Esophagus muscularis mucosa (tissue), 4 donors: ENCODE measurements at regions not wholly inside any gene's neighbourhood (a gene's known extent, or its start where the extent isn't known, plus 50 kb on each side); places are given as distances from the start of the nearest gene placed in this dataset.

Experiments used
- DNase-seq: peaks from one replicate; pipeline ENCODE4 v3.0.0-alpha.2; 2017; ENCODE audit errors: extremely low spot score
- H3K27ac ChIP-seq, 4 donors: fragments of 200-600 bp; sonication (generic); replicated peaks in 1 of 4; 1 replicate in 3 of 4; 2 replicates in 1 of 4; pipeline ENCODE4 v1.5.1; 2016 to 2019; ENCODE audit warnings: mild to moderate bottlenecking in 1 of 4
- H3K27me3 ChIP-seq, 4 donors: fragments of 200-600 bp; sonication (generic); one replicate each; pipeline versions ENCODE4 v1.5.1 to v1.6.0; 2016 to 2019
- H3K36me3 ChIP-seq, 4 donors: fragments of 200-600 bp; sonication (generic); one replicate each; pipeline ENCODE4 v1.5.1; 2016 to 2019
- H3K4me1 ChIP-seq, 4 donors: fragments of 200-600 bp; sonication (generic); one replicate each; pipeline ENCODE4 v1.5.1; 2016 to 2019
- H3K4me3 ChIP-seq, 4 donors: fragments of 200-600 bp; sonication (generic); 1 replicate in 2 of 4; 2 replicates in 2 of 4; pipeline ENCODE4 v1.5.1; 2016 to 2019; ENCODE audit warnings: mild to moderate bottlenecking in 4 of 4, moderate library complexity in 1 of 4
- H3K9me3 ChIP-seq, 4 donors: fragments of 200-600 bp; sonication (generic); 1 replicate in 3 of 4; 2 replicates in 1 of 4; pipeline ENCODE4 v1.5.1; 2016 to 2019
- CTCF ChIP-seq, 3 experiments: fragments of 200-600 bp in 2 of 3; fragments of 450-650 bp in 1 of 3; sonication (generic) in 2 of 3; IDR thresholded peaks; one replicate each; pipeline ENCODE4 v1.5.1; 2017 to 2019; ENCODE audit warnings: antibody characterized with exemption in 3 of 3, mild to moderate bottlenecking in 2 of 3, moderate library complexity in 1 of 3
- EP300 ChIP-seq: sonication (generic); formaldehyde crosslinking; IDR thresholded peaks from one replicate; pipeline ENCODE4 v1.6.1; 2017; ENCODE audit warnings: antibody characterized with exemption
- POLR2A ChIP-seq: fragments of 450-650 bp; IDR thresholded peaks from one replicate; pipeline ENCODE4 v1.6.1; 2017; ENCODE audit warnings: antibody characterized with exemption, moderate library complexity, mild to moderate bottlenecking, low read depth
- POLR2AphosphoS5 ChIP-seq, 2 donors: sonication (generic); formaldehyde crosslinking; IDR thresholded peaks; one replicate each; pipeline ENCODE4 v1.6.1; 2017; ENCODE audit warnings: antibody characterized with exemption in 2 of 2
- WGBS: methylation state at CpG from one replicate; pipeline ENCODE4 v1.1.5; 2018; 5-methylcytosine and 5-hydroxymethylcytosine counted together
- intact Hi-C: fragments of 100-400 bp; cut with DNase I; formaldehyde crosslinking; loops from one replicate; pipeline ENCODE4 v1.15.1; 2023

- WGBS: 81% methylated on average over 2 of the region's 2 CpGs
- H3K27me3 ChIP-seq: no peaks in the 10 kb centered on the region
- no peak overlapping the region for H3K27ac ChIP-seq
- H3K9me3 ChIP-seq: peaks cover 0 to 38% (median 19%) of the 10 kb centered on the region in 4 donors
- DNase-seq: no peak
- H3K4me1 ChIP-seq: no peaks in the 10 kb centered on the region
- H3K36me3 ChIP-seq: no peaks in the 10 kb centered on the region
- H3K4me3 ChIP-seq: no peak overlapping the region
- intact Hi-C loops: no loop called here
- no peak for TF ChIP-seq CTCF (IDR thresholded peaks at IDR 0.05)
- TF ChIP-seq EP300: no peak
- no peak for TF ChIP-seq POLR2AphosphoS5 (IDR thresholded peaks at IDR 0.05)
Measured at GRCh38 chr6:105968603-105969333, 117.4 kb upstream of the PRDM1 start.

GRCh38 chr6:105967917-105968602 is 118.1 kb upstream of the PRDM1 start:
- WGBS: 89% methylated on average over 9 of the region's 9 CpGs

GRCh38 chr6:105966481-105966880 is 119.7 kb upstream of the PRDM1 start:
- WGBS: 100% methylated on average over 1 of the region's 1 CpG
- no peak for TF ChIP-seq EP300
- TF ChIP-seq CTCF (IDR thresholded peaks at IDR 0.05): no peak
- no peak for TF ChIP-seq POLR2A
- no peak for TF ChIP-seq POLR2AphosphoS5 (IDR thresholded peaks at IDR 0.05)
- DNase-seq: no peak
- Histone ChIP-seq H3K4me1 (peaks cover 0 to 6% (median 0%) of the 10 kb centered on the region in 4 donors), H3K9me3 (peaks cover 0 to 17% (median 6%) of the 10 kb centered on the region in 4 donors), H3K4me3 (no peak overlapping the region), H3K36me3 (no peaks in the 10 kb centered on the region), H3K27ac (no peak overlapping the region), H3K27me3 (no peaks in the 10 kb centered on the region)
- intact Hi-C loops: no loop called here

More at GRCh38 chr6:105967917-105968602, 118.1 kb upstream of the PRDM1 start:
- peaks cover 0 to 33% (median 15%) of the 10 kb centered on the region in 4 donors for H3K9me3 ChIP-seq
- no peaks in the 10 kb centered on the region for H3K4me1 ChIP-seq
- no peaks in the 10 kb centered on the region for H3K36me3 ChIP-seq
- intact Hi-C loops: no loop called here
- H3K27ac ChIP-seq: no peak overlapping the region
- DNase-seq: no peak
- TF ChIP-seq EP300: no peak
- H3K4me3 ChIP-seq: no peak overlapping the region
- no peaks in the 10 kb centered on the region for H3K27me3 ChIP-seq

- peaks cover 0 to 6% (median 0%) of the 10 kb centered on the region in 4 donors for H3K4me1 ChIP-seq
- no peak for TF ChIP-seq POLR2AphosphoS5 (IDR thresholded peaks at IDR 0.05)
- no peak for TF ChIP-seq CTCF (IDR thresholded peaks at IDR 0.05)
- no peak for TF ChIP-seq EP300
- no peak for TF ChIP-seq POLR2A
- intact Hi-C loops: no loop called here
- H3K9me3 ChIP-seq: peaks cover 0 to 17% (median 4%) of the 10 kb centered on the region in 4 donors
- H3K4me3 ChIP-seq: no peak overlapping the region
- no peak overlapping the region for H3K27ac ChIP-seq
- H3K27me3 ChIP-seq: no peaks in the 10 kb centered on the region
- 76% methylated on average over 4 of the region's 4 CpGs for WGBS
- no peaks in the 10 kb centered on the region for H3K36me3 ChIP-seq
- DNase-seq: no peak
Measured at GRCh38 chr6:105964979-105965760, 121.0 kb upstream of the PRDM1 start.

GRCh38 chr6:105954148-105954547 is 132.0 kb upstream of the PRDM1 start:
- H3K4me3 ChIP-seq: no peak overlapping the region
- no peaks in the 10 kb centered on the region for H3K4me1 ChIP-seq
- H3K36me3 ChIP-seq: no peaks in the 10 kb centered on the region
- no peak overlapping the region for H3K27ac ChIP-seq
- intact Hi-C loops: no loop called here
- no peak for DNase-seq
- WGBS: 82% methylated on average over 4 of the region's 4 CpGs
- H3K9me3 ChIP-seq: no peaks in the 10 kb centered on the region
- TF ChIP-seq POLR2A (no peak), EP300 (no peak), CTCF (IDR thresholded peaks at IDR 0.05) (no peak), POLR2AphosphoS5 (IDR thresholded peaks at IDR 0.05) (no peak)
- H3K27me3 ChIP-seq: no peaks in the 10 kb centered on the region
